ENCODE measurements at regions not wholly inside any gene's neighbourhood (a gene's known extent, or its start where the extent isn't known, plus 50 kb on each side); places are given as distances from the start of the nearest gene placed in this dataset.
A peak's percentile ranks its signal among the peaks of the same experiment; 100 is the strongest.
"Not testable (repeated sequence)": the region's sequence is repeated elsewhere in the genome, so short reads cannot be mapped to it uniquely, and the experiment has no call there.

DNA sequence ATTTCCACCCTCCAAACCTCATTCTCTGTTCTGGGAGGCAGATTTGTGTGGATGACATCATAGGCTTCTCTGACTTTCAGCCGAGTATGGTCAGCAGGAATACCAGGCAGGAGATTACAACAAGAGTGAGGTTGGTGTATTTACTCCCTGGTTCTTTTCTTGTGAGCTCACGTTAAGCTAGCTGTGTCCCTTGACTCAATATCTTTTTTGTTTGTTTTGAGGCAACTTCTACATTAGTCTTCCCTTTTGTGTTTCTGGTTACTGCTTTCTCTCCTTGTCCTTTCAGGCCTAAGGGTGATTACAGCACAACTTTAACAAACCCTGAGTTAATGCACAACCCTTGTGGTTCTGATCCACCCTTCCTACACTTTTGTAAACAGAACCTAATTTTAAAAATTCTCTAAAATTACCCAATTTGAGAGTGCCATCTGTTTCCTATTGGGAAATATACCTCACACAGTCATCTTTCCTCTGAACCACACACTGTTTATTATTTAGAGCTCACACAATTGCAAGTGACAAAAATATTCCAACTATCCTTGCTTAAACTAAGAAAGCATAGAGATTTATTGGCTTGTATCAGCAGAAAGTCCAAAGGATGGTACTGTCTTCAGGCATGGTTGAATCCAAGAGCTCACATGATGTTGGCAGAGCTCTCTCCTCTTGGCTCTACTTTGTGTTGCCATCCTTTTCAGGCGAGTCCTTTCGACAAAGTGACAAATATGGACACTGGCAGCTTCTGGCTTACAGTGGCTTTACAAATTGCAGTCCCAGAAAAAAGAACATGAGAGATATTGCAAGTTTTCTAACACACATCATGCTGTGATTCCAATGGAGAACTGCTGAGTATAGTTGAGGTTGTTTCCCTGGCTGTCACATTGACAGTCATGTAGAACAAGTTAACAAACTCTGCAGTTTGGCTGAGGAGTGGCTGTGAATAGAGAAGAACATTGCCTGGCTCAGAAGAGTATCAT lies 150.5 kb upstream of the DDIT4L start:
- DNase-seq, result peak; percentile 18 to 21

DNA sequence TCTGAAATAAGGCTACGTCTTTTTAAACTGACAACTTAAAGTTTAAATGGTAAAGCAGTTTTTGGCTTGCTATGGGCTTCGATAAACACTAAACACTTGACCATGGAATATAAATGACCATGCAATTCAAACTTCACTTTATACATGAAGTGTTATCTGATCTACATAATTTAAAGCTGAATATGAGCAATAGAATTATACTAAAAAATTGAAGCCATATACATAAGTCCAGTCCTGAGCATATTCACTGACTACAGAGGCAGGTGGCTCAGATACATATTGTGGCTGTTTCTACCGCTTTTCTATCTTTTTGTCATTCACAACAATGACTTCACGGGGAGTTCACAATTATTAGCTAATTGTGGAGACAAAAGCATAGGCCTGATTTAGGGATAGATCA lies 149.6 kb upstream of the DDIT4L start:
- DNase-seq, result no peak

DNA sequence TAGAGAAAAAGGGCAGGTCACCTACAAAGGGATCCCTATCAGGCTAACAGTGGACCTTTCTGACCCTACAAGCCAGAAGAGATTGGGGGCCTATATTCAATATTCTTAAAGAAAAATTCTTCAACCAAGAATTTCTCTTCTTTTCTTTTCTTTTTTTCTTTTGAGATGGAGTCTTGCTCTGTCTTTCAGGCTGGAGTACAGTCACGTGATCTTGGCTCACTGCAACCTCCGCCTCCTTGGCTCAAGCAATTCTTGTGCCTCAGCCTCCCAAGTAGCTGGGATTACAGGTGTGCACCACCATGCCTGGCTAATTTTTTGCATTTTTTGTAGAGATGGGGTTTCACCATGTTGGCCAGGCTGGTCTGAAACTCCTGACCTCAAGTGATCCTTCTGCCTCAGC lies 143.2 kb upstream of the DDIT4L start:
- DNase-seq, result not testable (repeated sequence)

DNA sequence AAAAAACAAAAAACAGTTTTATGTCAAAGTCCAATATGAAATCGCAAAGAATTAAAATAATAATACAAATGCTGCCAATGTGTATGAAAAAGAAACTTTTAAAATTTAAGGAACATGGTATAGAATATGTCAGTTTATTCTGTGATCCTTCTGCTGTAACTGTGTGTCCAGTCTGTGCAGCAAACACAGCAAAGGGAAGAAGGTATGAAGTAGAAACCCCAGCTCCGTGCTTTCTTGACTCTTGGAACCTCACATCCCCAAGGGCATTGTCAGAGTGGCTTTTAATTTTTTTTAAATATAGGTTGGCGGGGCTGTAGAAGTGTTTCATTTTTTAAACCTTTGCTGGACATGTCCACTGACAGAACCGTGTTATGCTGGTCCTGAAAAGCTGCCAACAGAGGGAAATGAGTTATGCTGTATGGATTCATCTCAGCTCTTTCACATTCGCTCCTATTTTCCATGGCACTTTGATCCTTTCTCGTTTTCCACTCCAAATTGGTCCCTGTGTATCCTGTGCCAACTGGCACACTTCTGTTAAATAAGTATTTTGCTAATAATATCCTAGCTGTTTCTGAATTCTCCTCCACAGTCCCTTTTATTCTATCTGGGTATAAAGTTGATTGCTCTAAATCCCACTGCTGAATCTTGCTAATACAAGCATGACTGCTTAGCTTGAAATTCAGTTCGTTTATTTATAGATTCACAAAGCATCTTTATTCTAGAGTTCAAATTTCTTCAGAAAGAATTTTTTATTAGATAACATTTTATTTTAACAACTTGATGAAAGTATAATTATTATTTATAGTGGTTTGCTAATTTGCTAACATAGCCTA lies 127.0 kb upstream of the DDIT4L start:
- no peak for DNase-seq

DNA sequence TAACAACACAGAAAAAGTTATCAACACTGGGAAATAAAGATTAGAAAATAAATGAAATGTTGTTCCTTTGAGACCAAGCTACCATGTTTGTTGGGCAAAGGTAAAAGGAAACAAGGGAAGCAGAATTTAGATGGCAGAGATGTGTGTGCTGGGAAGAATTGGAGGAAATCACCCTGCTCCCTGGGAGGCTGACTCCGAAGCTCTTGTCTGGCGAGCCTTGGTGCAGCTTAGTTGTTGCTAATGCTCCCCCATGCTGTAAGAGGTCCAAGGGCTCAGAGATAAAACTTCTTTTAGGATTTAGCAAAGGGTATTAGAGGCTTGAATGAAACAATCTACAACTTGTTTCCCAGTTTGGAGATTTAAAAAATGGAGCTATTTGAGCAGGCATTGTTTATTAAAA lies 123.8 kb upstream of the DDIT4L start:
- no peak for DNase-seq

DNA sequence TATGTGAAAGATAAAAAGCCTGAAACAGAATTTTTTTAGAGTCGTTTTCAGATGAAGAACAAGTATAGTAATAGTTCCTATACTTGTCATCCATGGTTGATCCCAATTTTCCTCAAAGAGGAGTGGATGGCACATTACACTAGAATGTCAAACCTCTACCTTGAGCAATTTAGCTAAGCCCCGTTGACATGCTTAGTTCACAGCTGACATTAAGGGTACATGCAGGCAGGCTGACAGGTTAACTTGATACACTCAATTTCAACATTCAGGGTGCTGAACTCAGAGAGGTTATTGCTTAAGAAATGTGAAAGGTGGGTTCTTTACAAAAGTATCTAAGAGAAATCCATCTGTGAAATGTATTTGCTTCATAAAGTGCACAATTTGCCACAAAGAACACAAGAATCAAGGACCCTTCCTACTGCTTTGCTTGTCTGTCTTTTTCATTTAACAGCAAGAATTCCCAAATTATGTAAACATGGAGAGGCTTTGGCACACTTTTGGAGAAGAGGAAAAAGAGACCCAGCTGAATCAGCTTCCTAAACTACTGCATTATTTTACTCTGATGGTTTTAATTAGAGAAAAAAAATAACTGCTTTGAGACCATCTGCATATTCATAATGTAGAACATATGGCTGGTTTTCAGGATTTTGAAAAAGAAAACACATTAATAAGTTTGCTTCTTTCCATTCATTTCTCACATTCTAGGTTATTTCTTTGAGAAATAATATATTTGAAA lies 122.5 kb upstream of the DDIT4L start:
- DNase-seq, result no peak

DNA sequence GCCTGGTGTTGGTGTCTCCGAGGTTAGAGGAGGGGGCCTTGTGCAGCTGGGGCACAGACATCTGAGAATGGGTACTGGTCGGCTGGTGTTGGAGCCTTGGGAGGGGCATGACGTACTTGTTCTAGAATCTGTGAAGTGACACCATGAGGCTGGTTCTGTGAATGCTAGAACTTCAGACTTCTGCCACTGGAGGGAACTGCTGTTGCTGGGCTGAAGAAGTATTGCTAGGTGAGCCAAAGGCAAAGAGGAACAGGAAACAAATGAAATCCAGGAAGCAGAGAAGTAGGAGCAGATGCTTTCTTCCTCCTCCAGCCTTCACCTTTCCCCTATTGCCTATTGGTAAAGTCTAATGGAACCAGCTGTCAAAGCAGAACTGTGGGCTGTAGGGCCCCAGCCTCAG lies 120.9 kb upstream of the DDIT4L start:
- DNase-seq, result peak; percentile 49 to 52

DNA sequence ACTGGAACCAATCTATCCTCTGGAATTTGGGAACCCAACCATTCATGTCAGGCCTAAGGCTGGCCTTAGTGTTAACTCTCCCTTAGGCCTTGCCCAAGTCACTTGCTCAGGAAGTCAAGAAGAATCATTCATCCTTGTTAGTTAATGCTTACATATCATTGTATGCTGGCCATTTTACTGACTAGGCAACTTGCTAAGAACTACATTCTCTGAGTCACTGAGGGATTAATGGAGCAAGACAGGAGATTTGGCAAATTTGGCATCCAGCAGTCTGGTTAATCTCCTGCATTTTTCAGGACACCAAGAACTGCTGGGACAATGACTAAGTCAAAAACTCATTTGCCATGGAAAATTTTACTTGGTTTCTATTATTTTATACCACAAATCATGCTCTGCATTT lies 115.8 kb upstream of the DDIT4L start:
- no peak for DNase-seq

DNA sequence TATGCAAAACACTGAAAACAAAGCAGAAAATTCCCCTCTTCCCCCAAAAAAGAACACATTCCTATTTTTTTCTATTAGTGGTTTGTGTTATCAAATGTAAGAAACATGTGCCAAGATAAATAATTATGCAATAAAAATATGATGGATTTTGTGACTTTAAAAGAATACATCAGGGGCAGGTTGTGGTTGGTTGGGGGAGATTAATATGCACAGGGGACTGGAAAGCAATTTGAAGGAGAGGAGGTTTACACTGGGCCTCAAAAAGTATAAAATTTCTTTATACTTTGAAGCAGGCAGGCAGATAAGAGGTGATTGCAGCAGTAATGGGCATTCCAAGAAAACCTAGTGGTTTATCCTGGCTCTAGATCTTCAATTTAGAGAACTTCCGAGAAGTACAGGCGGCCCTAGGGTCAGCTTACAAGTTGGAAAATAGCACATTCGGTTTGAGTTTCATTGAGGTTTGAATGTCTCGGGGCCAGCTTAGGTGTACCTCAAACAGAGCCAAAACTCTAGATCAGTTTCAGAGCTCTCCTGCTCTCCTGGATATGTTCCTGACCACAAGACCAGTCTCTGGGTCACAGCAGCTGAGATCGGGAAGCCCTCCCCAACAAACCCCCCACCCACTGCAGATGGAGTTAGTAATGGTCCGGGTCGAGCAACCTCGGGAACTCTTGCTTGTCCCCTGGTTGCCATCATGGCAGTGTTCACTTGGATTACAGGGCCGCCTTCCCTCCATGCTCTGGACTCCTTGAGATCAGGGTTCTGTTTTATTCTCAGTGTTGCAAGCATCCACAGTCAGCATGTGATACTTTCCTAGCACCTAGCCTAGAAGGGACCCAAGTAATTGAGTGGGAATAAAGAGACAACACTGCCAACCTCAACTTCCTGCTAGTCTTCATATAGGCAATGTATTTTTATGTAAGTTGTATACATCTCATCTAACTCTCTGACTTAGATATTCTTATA lies 112.1 kb upstream of the DDIT4L start:
- no peak for DNase-seq

DNA sequence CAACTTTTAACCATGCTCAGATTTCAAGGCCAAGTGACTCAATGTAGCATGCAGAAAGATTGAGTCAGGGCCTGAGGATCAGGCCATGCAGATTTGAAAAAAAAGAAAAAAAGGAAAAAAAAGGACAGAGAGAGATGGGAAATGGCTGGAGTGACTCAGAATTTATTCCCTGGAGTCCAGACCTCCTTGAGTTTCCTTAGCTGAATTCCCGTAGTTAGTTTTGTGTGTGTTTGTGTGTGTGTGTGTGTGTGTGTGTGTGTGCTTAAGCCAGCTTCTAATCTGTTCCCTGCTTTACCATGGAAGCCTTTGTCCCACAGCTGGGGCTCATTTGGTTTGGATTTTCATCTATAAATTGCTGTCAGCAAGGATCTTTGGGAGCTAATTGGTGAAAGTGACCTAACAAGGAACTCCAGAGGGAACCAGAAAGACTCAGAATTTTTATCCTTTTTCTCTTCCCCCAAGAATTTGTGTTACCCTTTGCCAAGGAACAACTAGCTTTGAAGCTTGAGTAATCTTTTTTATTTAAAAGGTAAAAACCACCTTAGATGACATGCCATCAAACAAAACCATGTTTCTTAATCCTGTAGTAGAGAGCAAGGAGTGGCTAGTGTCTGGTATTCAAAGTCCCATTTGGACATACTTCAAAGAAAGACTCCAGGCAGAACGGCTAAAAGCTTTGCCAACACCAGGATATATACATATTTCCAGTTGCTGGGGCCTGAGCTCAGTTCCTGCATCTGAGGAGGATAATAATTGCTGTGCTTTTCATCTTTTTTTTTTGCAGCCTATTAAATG lies 109.0 kb upstream of the DDIT4L start:
- no peak for DNase-seq

DNA sequence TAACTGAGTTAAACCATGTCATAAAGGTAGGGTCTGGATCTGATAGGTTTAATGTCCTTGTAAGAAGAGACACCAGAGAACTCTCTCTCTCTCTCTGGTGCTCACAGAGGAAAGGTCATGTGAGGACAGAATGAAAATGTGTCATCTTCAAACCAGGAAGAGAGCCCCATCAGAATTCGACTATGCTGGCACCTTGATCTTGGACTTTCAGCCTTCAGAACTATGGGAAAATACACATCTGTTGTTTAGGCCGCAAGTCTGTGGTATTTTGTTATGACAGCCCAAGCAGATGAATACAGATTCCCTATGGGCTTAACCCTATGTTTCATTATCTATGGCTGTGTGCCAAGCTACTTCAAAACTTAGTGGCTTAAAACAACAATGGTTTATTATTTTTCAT lies 105.5 kb upstream of the DDIT4L start:
- DNase-seq, result no peak

DNA sequence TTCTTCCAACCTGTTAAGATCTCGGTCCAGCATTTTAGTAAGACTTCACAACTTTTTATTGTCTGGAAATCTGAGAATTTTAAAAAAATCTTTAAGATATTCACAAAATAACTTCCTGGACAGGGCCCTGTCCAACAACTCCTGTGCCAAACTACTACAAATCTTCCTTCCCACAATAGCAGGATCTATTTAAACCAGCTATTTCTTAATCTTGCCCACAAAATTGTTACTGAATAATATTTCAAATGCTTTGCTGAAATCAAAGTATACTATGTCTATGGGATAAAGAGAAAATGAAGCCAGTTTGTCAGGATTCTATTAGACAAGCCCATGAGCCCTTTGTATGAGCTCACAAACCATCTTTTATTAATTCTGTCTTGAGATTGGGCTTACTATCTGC lies 104.1 kb upstream of the DDIT4L start:
- DNase-seq, result no peak

DNA sequence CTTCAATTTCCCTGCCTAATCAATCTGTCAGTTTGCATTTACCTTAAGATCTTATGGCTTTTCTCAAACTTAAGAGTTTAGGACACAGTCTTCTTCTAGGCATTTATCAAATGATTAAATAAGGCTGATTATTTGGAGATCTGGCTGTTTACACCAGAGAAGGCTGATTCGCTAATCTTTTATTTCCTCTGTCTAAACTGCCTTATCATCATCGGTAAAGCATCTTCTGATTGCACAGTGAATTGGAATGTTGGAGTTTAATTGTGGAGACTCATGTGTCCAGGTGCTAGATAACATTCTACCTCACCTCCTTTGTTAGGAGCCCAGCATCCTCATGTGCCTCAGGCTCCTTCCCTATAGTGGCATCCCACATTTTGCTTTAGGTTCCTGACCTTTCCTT lies 100.3 kb upstream of the DDIT4L start:
- no peak for DNase-seq

DNA sequence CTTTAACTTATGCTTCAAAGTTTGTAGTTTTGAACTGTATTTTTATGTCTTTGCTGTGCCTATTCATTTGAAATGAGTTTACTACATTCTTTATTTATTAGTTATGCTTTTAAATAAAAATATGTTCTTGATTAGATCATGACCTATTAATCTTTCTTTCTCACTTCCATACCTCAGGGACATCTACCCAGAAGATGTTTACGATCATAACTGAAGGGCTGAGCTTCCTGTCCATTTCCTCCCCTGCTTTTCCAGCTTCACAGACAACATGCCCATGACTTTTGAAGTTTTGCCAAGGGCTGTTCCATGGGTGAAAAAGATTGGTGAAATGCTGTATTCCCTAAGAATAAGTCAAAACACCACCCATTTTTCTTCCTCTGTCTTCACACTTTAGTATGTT lies 99.7 kb upstream of the DDIT4L start:
- no peak for DNase-seq

DNA sequence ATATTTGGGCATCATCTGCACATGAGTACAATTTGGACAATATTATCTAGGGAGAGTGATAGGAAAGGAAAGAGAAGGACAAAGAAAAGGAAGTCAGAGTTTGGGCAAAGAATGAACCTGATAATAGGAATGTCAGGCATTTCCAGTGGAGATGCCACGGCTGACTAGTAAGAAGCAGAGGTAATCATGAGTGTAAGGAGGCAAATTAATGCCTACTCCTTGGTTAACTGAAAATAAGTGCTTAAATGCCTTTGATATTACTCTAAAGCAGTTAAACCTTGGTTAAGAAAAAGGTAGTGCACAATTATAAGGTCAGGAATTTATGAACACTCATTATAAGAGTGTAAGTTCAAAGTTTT lies 99.2 kb upstream of the DDIT4L start:
- DNase-seq, result no peak

DNA sequence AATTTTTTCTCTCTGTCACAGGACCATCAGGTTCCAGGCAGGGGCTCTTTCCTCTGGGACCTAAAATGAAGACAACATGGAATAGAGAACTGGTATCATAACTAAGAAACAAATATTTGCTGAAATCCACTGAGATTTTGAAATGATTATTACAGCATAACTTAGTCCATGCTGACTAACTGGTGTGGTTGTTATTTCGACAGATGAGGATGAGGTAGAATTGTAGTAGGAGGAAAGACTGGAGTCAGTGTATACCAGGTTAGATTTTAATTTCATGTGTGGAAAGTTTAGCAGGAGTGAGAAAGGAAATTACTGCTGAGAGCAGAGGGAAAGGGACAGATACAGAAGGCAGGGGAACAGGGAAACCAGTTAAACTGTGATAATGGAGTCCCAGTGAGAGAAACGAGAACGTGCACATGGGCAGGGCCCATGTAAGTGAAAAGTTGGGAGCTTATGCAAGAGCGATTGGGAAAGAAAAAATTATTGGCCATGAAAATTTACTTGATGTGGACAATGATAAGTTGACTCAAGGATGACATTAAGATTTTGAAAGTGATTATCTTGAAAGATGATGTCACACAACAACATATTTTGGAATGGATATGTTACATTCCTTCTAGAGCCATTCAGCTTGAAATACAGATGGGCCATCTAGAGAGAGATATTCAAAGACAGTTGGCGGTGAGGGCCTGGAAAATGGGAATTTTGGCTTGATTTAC lies 98.7 kb upstream of the DDIT4L start:
- DNase-seq, result no peak

DNA sequence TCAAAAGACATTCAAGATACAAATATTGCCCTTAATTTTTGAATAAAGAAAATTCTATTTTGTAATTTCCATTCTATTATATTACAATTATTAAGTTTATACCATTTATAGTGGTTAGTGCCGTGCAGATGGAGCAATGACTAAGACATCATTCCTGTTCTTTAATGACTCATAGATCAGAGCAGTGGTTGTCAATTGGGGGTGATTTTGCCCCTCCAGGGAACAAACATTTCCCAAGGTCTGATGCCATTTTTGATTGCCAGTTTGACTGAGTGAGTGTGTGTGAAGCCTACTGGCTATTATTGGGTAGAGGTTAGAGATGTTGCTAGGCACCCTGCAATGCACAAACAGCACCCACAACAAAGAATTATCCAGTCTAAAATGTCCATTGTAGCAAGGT lies 97.9 kb upstream of the DDIT4L start:
- DNase-seq, result no peak

DNA sequence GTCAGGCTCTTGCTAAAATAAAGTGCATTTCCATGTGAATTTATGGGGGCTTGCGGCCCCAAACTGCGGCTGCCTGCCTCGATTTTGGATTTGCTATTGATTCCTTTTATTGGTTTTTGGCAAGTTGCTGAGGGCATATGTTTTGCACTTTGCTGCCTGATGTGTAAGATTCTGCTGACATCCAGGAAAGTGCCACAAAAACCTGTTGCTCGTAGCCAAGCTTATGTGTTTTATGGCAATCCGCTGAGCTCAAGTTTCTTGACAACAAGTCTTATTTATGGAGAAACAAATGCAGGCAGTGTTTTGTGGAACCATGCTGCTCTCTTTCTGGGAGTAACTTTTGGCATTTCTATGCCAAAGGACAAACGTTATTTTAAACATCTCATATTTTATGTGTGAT lies 97.3 kb upstream of the DDIT4L start:
- no peak for DNase-seq

DNA sequence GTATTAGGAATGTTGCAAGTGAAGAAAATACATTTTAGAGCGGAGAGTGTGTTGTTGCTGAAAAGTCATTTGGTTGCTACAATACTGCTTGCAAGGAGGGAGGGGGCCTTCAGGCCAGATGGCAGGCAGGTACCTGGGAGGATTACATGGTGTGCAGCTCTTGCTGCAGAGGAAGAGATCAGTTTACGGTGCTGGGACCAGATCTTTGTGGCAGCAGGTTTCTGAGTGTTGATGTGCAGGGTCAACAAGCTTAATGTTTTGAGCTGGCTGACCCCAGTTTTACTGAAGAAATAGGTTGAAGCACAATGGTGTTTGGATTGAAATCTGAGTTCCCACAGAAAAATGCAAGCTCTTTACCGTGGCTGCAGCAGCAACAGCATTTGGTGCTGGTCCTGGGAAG lies 96.4 kb upstream of the DDIT4L start:
- DNase-seq, result no peak

DNA sequence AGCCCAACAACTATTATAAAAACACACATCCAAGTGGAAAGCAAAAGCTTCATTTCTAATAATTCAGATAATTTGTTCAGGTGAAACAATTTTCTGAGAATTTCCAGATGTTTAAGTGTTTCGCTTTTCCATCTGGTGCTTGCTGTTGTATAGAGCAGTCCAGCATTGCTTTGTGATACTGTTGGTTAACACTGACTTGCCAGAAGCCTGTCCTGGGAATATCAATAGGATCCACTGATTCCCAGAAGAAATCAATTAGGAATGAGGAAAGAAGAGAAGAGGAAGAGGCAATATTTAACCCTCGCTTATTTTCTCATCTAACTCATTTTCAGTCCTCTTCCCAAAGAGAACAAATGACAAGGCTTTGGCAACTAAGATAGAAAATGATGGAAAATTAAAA lies 94.9 kb upstream of the DDIT4L start:
- no peak for DNase-seq
